ENCODE measurements at regions not wholly inside any gene's neighbourhood (a gene's known extent, or its start where the extent isn't known, plus 50 kb on each side); places are given as distances from the start of the nearest gene placed in this dataset.
"Not testable (repeated sequence)": the region's sequence is repeated elsewhere in the genome, so short reads cannot be mapped to it uniquely, and the experiment has no call there.

GRCh38 chr18:22504251-22505030 is 86.7 kb upstream of the CTAGE1 start:
- no peak for DNase-seq

- DNase-seq, result no peak
These were observed 87.5 kb upstream of the CTAGE1 start for GRCh38 chr18:22505141-22505591.

- DNase-seq, result no peak
These were observed 89.3 kb upstream of the CTAGE1 start for GRCh38 chr18:22507055-22507454.

GRCh38 chr18:22509423-22509822 is 91.7 kb upstream of the CTAGE1 start:
- DNase-seq, result no peak

GRCh38 chr18:22510697-22511096 is 93.0 kb upstream of the CTAGE1 start:
- no peak for DNase-seq

DNA sequence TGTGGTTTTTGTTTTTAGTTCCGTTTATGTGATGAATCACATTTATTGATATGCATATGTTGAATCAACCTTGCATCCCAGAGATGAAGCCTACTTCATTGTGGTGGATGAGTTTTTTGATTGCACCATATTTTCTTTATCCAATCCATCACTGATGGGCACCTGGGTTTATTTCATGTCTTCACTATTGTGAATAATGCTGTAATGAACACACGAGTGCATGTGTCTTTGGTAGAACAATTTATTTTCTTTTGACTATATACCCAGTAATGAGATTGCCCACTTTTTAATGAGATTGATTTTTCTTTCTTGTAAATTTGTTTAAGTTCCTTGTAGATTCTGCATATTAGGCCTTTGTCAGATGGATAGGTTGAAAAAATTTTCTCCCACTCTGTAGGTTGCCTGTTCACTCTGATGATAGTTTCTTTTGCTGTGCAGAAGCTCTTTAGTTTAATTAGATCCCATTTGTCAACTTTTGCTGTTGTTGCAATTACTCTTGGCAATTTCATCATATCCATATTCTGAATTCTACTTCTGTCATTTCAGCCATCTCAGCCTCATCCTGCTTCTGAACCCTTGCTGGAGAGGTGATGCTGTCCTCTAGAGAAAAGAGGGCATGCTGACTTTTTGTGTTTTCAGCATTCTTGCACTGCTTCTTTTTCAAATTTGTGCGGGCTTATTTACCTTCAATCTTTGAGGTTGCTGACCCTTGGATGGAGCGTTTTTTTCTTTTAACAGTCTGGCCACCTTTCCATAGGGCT is 96.2 kb upstream of the CTAGE1 start:
- DNase-seq, result no peak

DNA sequence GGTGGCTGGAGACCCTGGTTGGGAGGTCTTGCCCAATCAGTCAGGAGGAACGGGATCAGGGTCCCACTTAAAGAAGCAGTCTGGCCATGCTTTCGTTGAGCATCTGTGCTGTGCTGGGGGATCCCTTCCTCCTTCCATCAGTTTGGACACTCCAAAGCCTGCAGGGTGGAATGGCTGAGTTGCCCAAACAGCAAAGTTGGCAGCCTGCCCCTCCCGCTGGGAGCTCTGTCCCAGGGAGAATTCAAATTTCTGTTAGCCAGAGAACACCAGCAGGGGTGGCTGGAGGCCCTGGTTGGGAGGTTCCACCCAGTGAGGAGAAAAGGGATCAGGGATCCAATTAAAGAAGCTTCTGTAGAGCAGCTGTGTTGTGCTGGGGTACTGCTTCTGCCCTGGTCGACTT is 96.9 kb upstream of the CTAGE1 start:
- no peak for DNase-seq

DNA sequence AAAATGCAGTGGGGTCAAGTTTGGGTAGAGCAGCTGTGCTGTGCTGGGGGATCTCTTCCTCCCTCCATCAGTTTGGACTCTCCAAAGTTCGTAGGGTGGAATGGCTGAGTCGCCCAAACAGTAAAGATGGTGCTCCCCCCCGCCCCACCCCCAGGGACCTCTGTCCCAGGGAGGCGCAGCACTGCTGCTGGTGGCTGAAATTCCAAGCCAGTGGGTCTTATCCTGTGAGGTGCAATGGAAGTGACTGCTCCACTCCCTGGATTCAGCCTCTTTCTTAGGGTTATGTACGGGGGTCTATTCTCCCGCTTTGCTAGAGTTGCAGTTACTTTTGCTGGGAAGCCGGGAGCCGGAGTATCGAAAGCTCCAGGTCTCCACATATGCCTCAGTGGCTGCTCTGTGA is 97.5 kb upstream of the CTAGE1 start:
- DNase-seq, result no peak

GRCh38 chr18:22517356-22517755 is 99.6 kb upstream of the CTAGE1 start:
- DNase-seq, result no peak

- DNase-seq, result no peak
These were observed 103.5 kb upstream of the CTAGE1 start for GRCh38 chr18:22521026-22521707.

- no peak for DNase-seq
These were observed 105.8 kb upstream of the CTAGE1 start for GRCh38 chr18:22523481-22523880.

DNA sequence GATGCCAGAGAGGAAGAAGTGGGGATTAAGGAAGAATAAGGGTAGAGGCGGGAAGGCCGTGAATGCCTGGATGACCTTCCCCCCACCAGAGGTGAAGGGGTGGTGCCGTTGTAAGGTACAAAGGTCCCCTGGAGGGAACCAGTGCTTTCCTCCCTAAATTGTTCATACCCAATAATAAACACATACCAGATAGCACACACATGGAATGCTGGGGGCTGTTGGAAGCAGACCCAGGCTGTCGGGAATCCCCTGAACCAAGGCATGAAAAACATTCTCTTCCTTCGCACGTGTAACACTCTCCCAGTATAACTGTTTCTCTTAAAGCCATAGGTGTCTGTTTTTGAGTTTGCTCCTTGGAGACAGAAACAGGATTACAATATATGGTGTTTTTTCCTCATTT is 107.1 kb upstream of the CTAGE1 start:
- no peak for DNase-seq

GRCh38 chr18:22525313-22525712 is 107.6 kb upstream of the CTAGE1 start:
- no peak for DNase-seq

DNA sequence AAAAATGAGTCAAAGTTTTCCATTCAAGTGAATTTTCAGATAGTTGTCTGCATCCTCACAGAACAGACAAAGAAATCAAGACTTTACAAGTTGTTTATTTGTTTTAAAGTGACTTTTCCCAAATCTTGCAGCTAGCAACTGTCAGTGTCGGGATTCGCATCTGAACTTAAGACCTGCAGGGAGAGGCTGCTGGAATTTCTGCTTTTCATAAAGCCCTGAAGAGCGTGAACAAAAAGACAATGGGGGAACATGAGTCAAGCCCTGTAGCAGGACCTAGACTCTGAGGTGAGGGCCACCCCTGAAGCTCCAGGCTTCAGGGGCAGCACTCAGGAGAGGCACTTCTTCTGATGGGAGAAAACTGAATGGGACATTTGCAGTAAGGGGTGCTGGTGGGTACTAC is 108.2 kb upstream of the CTAGE1 start:
- DNase-seq, result no peak

DNA sequence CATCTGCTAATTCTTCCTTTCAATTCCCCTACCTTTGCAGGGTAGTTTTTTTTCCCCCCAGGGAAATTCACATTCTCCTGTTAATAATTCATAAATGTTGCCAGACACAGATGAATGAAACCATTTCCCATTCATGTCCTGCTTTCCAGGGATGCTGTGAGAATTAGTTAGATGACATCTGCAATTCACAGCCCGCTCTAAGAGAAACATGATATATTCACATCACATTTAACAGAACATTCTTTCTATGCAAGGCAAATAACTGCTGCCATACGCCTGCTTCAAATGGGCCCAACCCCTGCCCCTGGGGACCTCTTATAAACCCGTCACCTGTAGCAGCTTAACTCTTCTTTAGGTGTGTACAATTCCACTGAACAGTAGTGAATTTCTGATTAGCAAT is 110.6 kb upstream of the CTAGE1 start:
- no peak for DNase-seq

GRCh38 chr18:22534706-22535105 is 117.0 kb upstream of the CTAGE1 start:
- DNase-seq, result not testable (repeated sequence)

- no peak for DNase-seq
These were observed 118.8 kb upstream of the CTAGE1 start for GRCh38 chr18:22536558-22536957.

DNA sequence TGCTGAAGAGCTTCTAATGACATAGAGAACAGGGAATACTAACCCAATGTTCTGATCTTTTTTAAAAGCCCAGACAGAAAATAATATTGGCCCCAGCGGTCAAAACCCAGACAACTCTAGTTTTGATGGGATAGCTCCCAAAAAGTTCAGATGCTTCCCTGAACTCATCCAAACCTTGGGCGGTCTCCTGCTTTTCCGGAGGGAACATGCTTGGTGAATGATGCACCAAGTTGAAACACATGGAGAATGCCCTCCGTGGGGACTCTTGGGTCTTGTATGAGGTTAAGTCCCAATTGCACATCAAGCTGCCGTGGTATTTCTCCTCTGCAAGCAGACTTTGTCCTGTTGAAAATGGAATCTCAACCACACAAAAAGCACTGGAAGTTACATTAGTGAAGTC is 120.7 kb upstream of the CTAGE1 start:
- DNase-seq, result no peak

- DNase-seq, result no peak
These were observed 121.5 kb upstream of the CTAGE1 start for GRCh38 chr18:22539051-22539765.

DNA sequence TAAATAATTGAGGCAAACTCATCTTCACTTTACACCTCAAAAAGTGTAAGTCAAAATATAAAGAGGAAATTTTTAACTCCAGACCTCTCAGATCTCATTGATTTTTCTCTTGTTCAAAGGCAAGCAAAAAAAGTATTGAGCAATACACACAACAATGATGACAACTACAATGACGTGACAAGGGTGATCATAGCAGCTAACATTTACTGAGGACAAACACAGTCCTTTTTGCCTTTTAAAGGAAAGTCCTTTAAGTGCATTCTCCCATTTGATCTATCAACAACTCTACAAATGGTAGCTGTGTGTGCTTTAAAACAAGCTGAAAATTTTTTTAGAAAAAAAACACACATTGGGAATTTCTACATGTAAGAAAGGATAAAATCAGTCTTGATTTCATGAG is 123.5 kb upstream of the CTAGE1 start:
- DNase-seq, result no peak

DNA sequence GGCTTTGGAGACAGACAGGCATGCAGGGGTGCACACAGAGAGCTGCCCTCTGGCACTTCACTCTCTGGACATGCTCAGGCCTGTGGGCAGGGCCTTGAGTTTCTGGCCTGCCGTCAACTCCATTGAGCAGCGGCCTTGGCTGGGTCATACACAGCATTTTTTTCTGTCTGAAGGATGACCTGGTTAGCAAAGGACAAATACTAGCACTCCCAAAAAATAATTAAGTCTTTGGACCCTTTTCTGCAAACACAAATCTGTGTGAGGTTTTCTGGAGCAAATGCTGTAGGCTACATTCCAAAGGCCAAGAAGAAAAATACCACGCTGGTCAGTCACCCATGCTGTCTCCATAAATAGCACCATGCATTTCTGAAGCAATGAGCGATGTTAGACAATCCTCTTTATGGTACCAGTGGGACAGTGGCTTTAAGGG is 124.7 kb upstream of the CTAGE1 start:
- DNase-seq, result no peak

DNA sequence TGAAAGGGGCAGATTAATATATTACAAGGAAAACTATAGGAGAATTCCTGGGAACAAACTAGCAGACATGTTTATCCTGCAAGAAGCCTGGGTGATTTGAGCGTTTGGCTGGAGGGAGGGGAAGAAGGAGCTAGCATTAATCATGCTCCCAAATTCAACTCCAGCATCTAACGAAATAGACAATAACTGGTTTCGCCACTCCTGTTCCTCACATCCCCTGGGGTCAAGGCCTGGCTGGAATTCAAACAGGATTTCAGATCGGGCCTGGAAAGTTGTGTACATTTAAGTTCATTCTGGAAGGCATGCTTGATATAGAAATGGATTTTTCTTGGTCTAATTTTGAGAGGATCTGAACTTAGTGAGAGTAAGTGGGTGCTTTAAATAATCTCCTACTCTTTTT is 126.1 kb upstream of the CTAGE1 start:
- no peak for DNase-seq

DNA sequence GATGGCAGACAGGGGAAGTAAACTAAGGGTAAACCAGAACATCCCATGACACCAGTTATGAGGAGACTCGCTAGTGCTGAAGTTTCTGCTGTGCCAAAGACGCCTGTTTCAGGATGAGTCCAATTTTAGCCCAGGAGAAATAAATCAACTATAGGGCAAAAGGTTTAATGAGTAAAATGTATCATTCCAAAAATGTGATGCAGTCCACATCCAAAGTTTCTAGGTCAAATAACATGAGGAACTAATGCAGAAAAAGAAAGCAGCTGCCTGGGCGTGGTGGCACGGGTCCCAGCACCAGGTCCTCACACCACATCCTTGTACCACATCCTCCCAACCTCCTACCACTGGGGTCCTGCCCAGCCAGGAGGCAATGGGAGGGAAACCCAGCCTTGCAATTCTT is 126.9 kb upstream of the CTAGE1 start:
- DNase-seq, result no peak
